Forelimb muscle (tissue), 1 donor: ENCODE measurements at regions not wholly inside any gene's neighbourhood (a gene's known extent, or its start where the extent isn't known, plus 50 kb on each side); places are given as distances from the start of the nearest gene placed in this dataset.

Source experiments
- DNase-seq: peaks from one replicate; pipeline ENCODE4 v3.0.0-alpha.2; 2013; ENCODE audit warnings: low read depth

- DNase-seq = no peak
These were observed 195.0 kb upstream of the MAN1A1 start for GRCh38 chr6:119544325-119545175.

- no peak for DNase-seq
These were observed 193.8 kb upstream of the MAN1A1 start for GRCh38 chr6:119543332-119543731.

- no peak for DNase-seq
These were observed 192.5 kb upstream of the MAN1A1 start for GRCh38 chr6:119542037-119542436.

GRCh38 chr6:119541132-119541905 lies 191.8 kb upstream of the MAN1A1 start:
- DNase-seq = no peak

- DNase-seq = no peak
These were observed 190.9 kb upstream of the MAN1A1 start for GRCh38 chr6:119540417-119540816.

GRCh38 chr6:119539066-119539746 lies 189.6 kb upstream of the MAN1A1 start:
- DNase-seq = no peak

- DNase-seq = no peak
These were observed 187.1 kb upstream of the MAN1A1 start for GRCh38 chr6:119536666-119537065.

GRCh38 chr6:119535332-119535731 lies 185.8 kb upstream of the MAN1A1 start:
- no peak for DNase-seq

- no peak for DNase-seq
These were observed 184.2 kb upstream of the MAN1A1 start for GRCh38 chr6:119533603-119534279.

- no peak for DNase-seq
These were observed 177.6 kb upstream of the MAN1A1 start for GRCh38 chr6:119527231-119527578.

GRCh38 chr6:119526561-119527230 lies 177.1 kb upstream of the MAN1A1 start:
- no peak for DNase-seq

GRCh38 chr6:119524410-119524809 lies 174.8 kb upstream of the MAN1A1 start:
- DNase-seq = no peak

- DNase-seq = no peak
These were observed 174.0 kb upstream of the MAN1A1 start for GRCh38 chr6:119523556-119523955.

GRCh38 chr6:119521251-119521650 lies 171.7 kb upstream of the MAN1A1 start:
- no peak for DNase-seq

- DNase-seq = no peak
These were observed 167.9 kb upstream of the MAN1A1 start for GRCh38 chr6:119517428-119517827.

- DNase-seq = no peak
These were observed 164.8 kb upstream of the MAN1A1 start for GRCh38 chr6:119514345-119514744.

- DNase-seq = no peak
These were observed 161.5 kb upstream of the MAN1A1 start for GRCh38 chr6:119511024-119511423.

- no peak for DNase-seq
These were observed 160.7 kb upstream of the MAN1A1 start for GRCh38 chr6:119510246-119510645.

GRCh38 chr6:119506631-119507174 lies 157.1 kb upstream of the MAN1A1 start:
- no peak for DNase-seq

GRCh38 chr6:119501798-119502483 lies 152.4 kb upstream of the MAN1A1 start:
- no peak for DNase-seq
